ENCODE measurements at regions not wholly inside any gene's neighbourhood (a gene's known extent, or its start where the extent isn't known, plus 50 kb on each side); places are given as distances from the start of the nearest gene placed in this dataset.
"Not testable (repeated sequence)": the region's sequence is repeated elsewhere in the genome, so short reads cannot be mapped to it uniquely, and the experiment has no call there.

DNA sequence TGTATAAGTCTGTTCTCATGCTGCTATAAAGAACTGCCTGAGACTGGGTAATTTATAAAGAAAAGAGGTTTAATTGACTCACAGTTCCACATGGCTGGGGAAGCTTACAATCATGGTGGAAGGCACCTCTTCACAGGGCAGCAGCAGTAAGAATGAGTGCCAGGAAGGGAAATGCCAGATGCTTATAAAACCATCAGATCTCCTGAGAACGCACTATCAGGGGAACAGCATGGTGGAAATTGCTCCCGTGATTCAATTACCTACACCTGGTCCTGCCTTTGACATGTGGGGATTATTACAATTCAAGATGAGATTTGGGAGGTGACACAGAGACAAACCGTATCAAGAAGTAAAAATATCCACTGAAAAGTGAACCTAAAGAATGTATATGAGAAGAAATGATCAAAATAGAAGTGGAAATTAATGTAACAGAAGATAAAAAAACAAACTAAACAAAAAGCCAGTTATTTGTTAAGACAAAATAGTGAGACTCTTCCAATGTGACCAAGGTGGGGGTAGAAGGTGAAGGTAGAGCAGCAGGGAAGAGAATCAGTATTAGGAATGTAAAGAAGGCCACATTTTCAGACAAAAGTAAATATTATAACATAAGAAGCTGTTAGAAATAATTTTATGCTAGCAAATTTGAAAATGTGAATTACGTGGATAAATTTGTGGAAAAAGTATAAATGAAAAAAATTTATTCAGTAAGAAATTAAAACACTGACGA, 372.9 kb downstream of the NKX6-1 start:
- no peak for DNase-seq (ENCODE audit: low spot score)

DNA sequence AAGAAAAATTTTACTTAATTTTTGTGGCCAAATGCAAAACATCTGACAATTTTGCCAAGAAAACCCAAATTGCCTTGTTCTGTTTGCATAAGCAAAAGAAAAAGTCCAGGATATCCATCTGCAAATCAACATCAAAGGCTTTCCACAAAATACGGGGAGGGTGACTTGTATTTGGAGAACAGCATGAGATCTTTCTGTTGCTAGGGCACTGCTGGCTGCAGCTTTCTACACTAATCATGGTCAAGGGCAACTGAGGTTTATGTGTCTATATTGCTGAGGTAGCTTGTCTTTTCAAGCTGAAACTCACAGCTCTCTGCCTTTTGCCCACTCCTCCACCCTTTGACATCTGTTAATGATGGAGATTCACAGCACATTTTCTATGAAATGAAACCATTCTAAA, 389.1 kb downstream of the NKX6-1 start:
- DNase-seq (ENCODE audit: low spot score): no peak

GRCh38 chr4:84101653-84102625, 397.2 kb downstream of the NKX6-1 start:
- not testable (repeated sequence) for DNase-seq (ENCODE audit: low spot score)

GRCh38 chr4:84100071-84100470, 399.0 kb downstream of the NKX6-1 start:
- no peak for DNase-seq (ENCODE audit: low spot score)

GRCh38 chr4:84099599-84099998, 399.5 kb downstream of the NKX6-1 start:
- no peak for DNase-seq (ENCODE audit: low spot score)

- DNase-seq (ENCODE audit: low spot score): no peak
Observed at GRCh38 chr4:84091266-84091665, 407.8 kb downstream of the NKX6-1 start.

- DNase-seq (ENCODE audit: low spot score): no peak
Observed at GRCh38 chr4:84089652-84090437, 409.2 kb downstream of the NKX6-1 start.

GRCh38 chr4:84085986-84086385, 413.1 kb downstream of the NKX6-1 start:
- DNase-seq (ENCODE audit: low spot score): no peak

- no peak for DNase-seq (ENCODE audit: low spot score)
Observed at GRCh38 chr4:84070289-84070688, 428.8 kb downstream of the NKX6-1 start.

DNA sequence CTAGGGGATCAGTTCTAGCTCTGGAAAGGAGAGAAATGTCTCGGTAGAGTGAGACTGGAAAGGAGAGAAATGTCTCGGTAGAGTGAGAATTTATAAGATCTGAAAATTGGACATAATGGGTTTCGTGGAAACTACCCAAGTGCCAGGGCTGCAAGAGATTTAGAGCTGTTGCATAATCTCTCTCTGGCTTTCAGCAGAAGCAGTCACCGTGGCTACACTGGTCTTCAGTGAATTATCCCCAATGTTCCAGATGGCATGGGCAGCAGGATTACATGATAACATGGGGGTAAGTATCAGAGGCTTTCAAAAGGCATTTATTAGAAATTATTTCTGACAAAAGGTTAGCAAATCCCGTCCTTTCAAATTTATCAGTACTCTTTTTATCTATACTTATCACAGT, 435.5 kb downstream of the NKX6-1 start:
- DNase-seq (ENCODE audit: low spot score): no peak

DNA sequence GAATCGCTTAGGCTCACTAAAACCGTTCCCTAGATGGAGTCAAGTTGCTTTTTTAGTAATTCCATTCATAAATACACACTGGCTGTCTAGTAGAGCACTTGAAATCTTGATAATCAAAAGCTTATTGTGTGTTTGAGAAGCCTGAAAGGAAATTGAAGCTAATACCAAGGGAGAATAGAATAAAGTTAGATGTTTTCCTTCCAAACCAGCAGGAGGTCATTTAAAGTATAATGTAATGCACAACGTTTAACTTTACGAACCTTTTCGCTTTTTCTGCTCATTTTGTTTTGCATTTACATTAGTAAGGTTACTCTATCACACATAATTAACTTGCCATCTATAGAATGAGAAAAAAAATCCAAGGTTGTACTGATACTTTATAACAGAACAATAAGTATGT, 440.9 kb downstream of the NKX6-1 start:
- no peak for DNase-seq (ENCODE audit: low spot score)

GRCh38 chr4:84051639-84052038, 447.5 kb downstream of the NKX6-1 start:
- no peak for DNase-seq (ENCODE audit: low spot score)

- no peak for DNase-seq (ENCODE audit: low spot score)
Observed at GRCh38 chr4:84051089-84051488, 448.0 kb downstream of the NKX6-1 start.

DNA sequence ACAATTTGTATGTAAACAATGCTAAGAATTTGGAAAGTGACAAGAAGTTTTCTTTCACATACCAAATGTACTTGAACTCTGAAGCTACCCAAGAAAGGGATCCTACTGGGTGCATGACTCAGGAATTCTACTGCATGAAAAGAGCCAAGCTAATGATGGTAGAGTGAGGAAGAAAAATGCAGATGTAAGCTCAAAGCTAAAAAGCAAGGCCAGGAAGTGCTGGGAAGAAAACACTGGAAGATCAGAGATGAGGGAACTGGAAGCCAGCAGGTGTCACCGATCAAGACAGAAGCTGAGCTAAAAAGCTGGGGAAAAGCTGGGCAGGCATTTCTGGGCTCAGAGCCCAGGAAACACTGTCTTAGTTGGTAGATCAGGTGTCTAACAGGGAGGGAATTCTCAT, 449.1 kb downstream of the NKX6-1 start:
- DNase-seq (ENCODE audit: low spot score): peak; percentile 18

DNA sequence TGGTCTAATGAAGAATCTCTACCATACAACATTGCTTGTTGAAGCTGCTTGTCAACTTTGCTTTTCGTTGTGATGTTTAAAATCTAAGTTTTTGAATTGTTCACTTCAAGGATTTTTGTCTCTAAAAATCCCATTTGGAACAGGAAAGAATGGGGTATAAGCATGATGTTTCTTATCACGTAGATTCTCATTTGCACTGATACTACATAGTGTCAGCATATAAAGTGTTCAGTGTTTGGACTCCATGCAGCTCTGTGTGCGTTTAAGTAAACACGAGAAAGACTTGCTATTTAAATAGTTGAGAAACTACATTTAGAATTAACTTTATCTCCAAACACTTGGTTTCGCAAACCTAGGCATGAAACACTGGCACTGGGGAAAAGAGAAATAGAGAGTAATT, 452.5 kb downstream of the NKX6-1 start:
- DNase-seq (ENCODE audit: low spot score): no peak

DNA sequence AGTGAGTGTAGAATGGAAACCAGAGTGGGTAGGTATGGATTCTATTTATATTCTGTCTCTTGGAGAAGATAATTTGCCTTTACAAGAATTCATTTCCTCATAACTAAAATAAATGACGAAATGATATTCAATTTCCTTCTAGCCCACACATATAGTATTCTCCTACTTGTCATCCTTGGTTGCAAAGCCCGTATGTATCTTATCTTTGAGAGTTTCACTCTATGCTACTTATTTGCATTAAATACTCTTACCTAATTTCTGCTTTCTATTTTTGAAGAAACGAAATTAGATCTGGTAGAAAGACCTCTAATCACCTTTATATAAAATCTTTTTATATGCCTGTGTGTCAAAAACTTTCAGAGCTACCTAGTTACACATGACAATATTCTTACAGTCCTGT, 457.7 kb downstream of the NKX6-1 start:
- DNase-seq (ENCODE audit: low spot score): no peak

GRCh38 chr4:84035568-84035967, 463.5 kb downstream of the NKX6-1 start:
- DNase-seq (ENCODE audit: low spot score): no peak

DNA sequence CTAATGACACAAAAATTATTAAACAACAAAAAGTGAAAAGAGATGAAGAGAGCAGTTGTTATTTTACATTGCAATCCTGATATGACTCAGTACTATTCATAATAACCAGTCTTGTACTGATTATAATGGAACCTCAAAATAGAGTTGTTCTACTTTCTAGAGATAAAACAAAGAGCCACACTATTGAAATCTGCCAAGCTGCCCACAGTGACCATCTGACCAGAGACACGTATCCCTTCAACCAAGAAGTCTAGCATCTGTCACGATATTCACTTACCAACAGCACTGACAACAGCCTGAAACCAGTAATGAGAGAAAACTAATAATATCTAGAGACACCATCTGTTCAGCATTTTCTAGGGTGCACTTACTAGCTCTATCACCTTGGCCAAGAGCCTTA, 466.7 kb downstream of the NKX6-1 start:
- no peak for DNase-seq (ENCODE audit: low spot score)

DNA sequence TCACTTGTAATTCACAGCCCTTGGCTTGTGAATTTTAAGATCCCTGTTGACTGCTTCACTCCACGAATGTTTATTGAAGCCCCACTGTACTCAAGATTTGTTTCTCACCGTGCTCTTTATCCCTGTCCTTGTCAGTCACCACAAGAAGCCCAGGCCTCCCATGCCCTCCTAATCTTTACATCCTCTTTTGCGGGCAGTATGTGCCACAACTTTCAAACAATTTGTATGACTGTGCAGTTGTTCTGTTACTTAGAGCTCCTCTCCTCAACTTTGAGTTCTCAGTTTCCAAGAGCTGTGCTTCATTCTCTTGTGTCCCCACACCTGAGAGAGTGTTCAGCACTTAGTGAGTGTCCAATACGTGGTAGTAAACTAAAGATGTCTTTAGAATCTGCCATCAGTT, 467.7 kb downstream of the NKX6-1 start:
- DNase-seq (ENCODE audit: low spot score): no peak

DNA sequence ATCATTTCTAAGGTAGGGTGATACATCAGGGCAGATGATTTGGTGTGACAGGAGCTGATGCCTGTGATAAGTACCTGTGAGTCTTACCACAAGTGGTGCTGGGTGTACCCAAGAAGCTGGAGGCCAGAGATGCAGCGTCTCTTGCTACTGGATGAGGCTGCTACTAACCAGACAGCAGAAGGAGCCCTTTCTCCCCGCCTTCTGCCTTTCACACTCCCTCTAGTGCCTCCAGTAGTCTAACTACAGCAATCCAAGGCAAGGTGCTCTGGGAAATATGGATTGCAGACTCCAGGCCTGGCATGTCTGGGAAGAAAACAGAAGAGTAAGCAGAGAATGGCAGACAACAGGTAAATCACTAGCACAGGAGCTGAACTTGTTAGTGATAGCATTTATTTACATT, 470.8 kb downstream of the NKX6-1 start:
- no peak for DNase-seq (ENCODE audit: low spot score)

- DNase-seq (ENCODE audit: low spot score): no peak
Observed at GRCh38 chr4:84024405-84024804, 474.7 kb downstream of the NKX6-1 start.

DNA sequence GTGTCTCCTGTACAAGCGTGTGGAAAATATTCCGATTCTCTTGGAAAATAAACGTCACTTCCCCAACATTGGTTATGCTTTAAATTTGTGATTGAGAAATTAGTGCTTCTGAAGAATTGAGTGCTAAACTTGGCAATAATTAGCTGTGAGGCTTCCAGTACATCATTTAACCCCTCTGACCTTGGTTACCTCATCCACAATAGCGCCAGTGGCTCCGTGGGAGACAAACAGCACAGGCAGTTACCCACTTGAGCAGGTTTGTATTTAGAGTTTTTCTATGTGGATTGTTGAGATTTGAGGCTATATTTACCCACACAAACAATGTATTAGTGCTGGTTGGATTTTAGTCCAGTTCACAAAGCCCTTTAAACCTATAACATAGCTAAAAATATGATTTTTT, 476.5 kb downstream of the NKX6-1 start:
- no peak for DNase-seq (ENCODE audit: low spot score)
